ENCODE measurements at regions not wholly inside any gene's neighbourhood (a gene's known extent, or its start where the extent isn't known, plus 50 kb on each side); places are given as distances from the start of the nearest gene placed in this dataset.

DNA sequence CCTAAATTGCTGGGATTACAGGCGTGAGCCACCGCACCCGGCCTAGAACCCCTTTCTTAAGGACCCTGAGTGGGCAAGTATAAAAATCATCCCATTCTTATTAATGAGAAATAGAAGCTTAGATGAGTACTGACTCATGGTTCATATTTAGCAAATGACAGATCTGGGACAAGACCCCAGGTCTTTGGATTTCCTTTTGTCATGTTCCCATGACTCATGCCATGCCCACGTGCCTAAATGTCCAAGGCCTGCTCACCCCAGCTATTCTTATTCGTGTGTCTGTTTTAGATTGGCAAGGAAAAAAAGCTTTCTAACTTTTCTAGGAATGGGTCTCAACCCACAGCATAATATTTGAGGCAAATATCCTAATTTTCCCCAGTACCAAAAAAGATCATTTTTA is 57.7 kb upstream of the RPS23 start:
- TF ChIP-seq CTCF (IDR thresholded peaks at IDR 0.05; ENCODE audit: insufficient read depth, low read depth, low read length) (no peak), EZH2 (IDR thresholded peaks at IDR 0.05; ENCODE audit: insufficient read depth, low read length) (no peak)
